Ovary (tissue), 3 donors: ENCODE measurements at regions not wholly inside any gene's neighbourhood (a gene's known extent, or its start where the extent isn't known, plus 50 kb on each side); places are given as distances from the start of the nearest gene placed in this dataset.

Source experiments
- POLR2A ChIP-seq: fragments of 450-650 bp; IDR thresholded peaks from one replicate; pipeline ENCODE4 v1.6.1; 2017; ENCODE audit warnings: antibody characterized with exemption, mild to moderate bottlenecking, moderate library complexity
- TF ChIP-seq, protein P1 (sequence below), 3 donors: fragments of 450-650 bp in 2 of 3; fragments of 200-600 bp in 1 of 3; IDR thresholded peaks; one replicate each; pipeline versions ENCODE4 v1.5.1 to v1.8.0; 2016 to 2022; ENCODE audit warnings: antibody characterized with exemption in 3 of 3, mild to moderate bottlenecking in 1 of 3
- donor health status: DM: no; HTN: no; CAD: no.

DNA sequence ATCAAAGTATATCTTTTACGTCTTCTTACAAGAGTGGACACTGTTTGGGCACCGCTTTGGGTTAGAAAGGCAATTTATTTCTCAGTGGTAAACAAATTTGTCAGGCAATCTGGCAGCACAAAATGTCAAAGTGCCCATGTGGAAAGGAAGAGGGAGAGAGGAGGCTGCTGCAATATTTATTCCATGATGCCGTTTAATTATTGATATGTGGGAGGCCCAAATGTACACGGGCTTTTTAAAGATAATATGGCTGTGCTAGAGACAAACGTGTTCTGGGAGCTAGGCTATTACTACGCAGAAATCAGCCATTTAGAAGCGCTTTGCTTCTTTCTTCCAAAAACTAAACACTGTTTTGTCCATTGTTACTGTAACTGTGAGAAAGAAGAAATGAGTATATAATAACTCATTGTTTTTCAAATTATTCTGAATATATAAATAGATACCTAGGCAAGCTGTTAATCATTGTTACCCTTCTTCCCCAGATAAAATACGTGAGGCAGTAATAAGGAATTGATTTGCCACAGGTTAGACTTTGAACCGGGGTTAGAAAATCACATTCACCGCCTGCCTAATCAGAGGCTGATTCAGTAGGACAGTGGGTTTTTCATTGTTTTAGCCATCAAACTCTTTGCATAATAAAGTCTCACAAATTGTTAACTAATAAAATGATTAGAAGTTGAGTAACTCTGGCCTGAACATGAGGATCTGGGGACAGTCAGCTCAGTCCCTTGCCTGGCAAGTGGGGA, 116.5 kb upstream of the FRMD4A start:
- TF ChIP-seq, protein P1, sequence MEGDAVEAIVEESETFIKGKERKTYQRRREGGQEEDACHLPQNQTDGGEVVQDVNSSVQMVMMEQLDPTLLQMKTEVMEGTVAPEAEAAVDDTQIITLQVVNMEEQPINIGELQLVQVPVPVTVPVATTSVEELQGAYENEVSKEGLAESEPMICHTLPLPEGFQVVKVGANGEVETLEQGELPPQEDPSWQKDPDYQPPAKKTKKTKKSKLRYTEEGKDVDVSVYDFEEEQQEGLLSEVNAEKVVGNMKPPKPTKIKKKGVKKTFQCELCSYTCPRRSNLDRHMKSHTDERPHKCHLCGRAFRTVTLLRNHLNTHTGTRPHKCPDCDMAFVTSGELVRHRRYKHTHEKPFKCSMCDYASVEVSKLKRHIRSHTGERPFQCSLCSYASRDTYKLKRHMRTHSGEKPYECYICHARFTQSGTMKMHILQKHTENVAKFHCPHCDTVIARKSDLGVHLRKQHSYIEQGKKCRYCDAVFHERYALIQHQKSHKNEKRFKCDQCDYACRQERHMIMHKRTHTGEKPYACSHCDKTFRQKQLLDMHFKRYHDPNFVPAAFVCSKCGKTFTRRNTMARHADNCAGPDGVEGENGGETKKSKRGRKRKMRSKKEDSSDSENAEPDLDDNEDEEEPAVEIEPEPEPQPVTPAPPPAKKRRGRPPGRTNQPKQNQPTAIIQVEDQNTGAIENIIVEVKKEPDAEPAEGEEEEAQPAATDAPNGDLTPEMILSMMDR (IDR thresholded peaks at IDR 0.05), result no peak
- TF ChIP-seq POLR2A, result no peak
